ENCODE measurements at regions not wholly inside any gene's neighbourhood (a gene's known extent, or its start where the extent isn't known, plus 50 kb on each side); places are given as distances from the start of the nearest gene placed in this dataset.

GRCh38 chr1:178645157-178645807 is 79.8 kb upstream of the RALGPS2 start:
- H3K4me2 ChIP-seq (ENCODE audit: low read length) = no peak overlapping the region

GRCh38 chr1:178645808-178646200 is 79.2 kb upstream of the RALGPS2 start:
- Histone ChIP-seq H3K4me2 (ENCODE audit: low read length) (no peak overlapping the region), H2AFZ (ENCODE audit: low read depth, low read length) (no peak overlapping the region), H3K27ac (ENCODE audit: low read length) (no peak overlapping the region), H3K27me3 (ENCODE audit: low read depth, low read length) (peaks cover 19% of the 10 kb centered on the region), H3K4me1 (ENCODE audit: low read length) (peaks cover 8% of the 10 kb centered on the region), H3K79me2 (ENCODE audit: low read length) (no peaks in the 10 kb centered on the region), H3K36me3 (replicated peaks; ENCODE audit: low read depth, low read length) (no peaks in the 10 kb centered on the region), H3K4me3 (ENCODE audit: low read length) (no peak overlapping the region), H3K9ac (ENCODE audit: low read length) (no peak overlapping the region), H4K20me1 (ENCODE audit: insufficient read depth, low read length) (no peaks in the 10 kb centered on the region), H3K9me3 (ENCODE audit: insufficient read depth, low read length) (peaks cover 11% of the 10 kb centered on the region; the same call in 1 of the 2 replicates)
- TF ChIP-seq CTCF (IDR thresholded peaks at IDR 0.05; ENCODE audit: low read depth, low read length) = no peak

More at GRCh38 chr1:178645157-178645807, 79.8 kb upstream of the RALGPS2 start:
- H2AFZ ChIP-seq (ENCODE audit: low read depth, low read length) = no peak overlapping the region
- H3K27ac ChIP-seq (ENCODE audit: low read length) = no peak overlapping the region
- H3K27me3 ChIP-seq (ENCODE audit: low read depth, low read length) = peaks cover 15% of the 10 kb centered on the region
- TF ChIP-seq CTCF (IDR thresholded peaks at IDR 0.05; ENCODE audit: low read depth, low read length) (no peak), EZH2phosphoT487 (IDR thresholded peaks at IDR 0.05; ENCODE audit: low read depth) (no peak)
- H4K20me1 ChIP-seq (ENCODE audit: insufficient read depth, low read length) = no peaks in the 10 kb centered on the region
- H3K4me1 ChIP-seq (ENCODE audit: low read length) = peaks cover 8% of the 10 kb centered on the region
- H3K36me3 ChIP-seq (replicated peaks; ENCODE audit: low read depth, low read length) = no peaks in the 10 kb centered on the region
- H3K9ac ChIP-seq (ENCODE audit: low read length) = no peak overlapping the region
- peaks cover 11% of the 10 kb centered on the region; the same call in 1 of the 2 replicates for H3K9me3 ChIP-seq (ENCODE audit: insufficient read depth, low read length)
- no peaks in the 10 kb centered on the region for H3K79me2 ChIP-seq (ENCODE audit: low read length)
- no peak overlapping the region for H3K4me3 ChIP-seq (ENCODE audit: low read length)

GRCh38 chr1:178646821-178647220 is 78.2 kb upstream of the RALGPS2 start:
- Histone ChIP-seq H3K27me3 (ENCODE audit: low read depth, low read length) (peaks cover 27% of the 10 kb centered on the region), H3K27ac (ENCODE audit: low read length) (no peak overlapping the region), H3K9ac (ENCODE audit: low read length) (no peak overlapping the region), H3K4me2 (ENCODE audit: low read length) (no peak overlapping the region), H3K36me3 (replicated peaks; ENCODE audit: low read depth, low read length) (no peaks in the 10 kb centered on the region), H3K79me2 (ENCODE audit: low read length) (no peaks in the 10 kb centered on the region), H3K4me3 (ENCODE audit: low read length) (no peak overlapping the region), H3K4me1 (ENCODE audit: low read length) (peaks cover 8% of the 10 kb centered on the region), H3K9me3 (ENCODE audit: insufficient read depth, low read length) (peaks cover 11% of the 10 kb centered on the region; the same call in 1 of the 2 replicates), H2AFZ (ENCODE audit: low read depth, low read length) (no peak overlapping the region), H4K20me1 (ENCODE audit: insufficient read depth, low read length) (no peaks in the 10 kb centered on the region)
- no peak for TF ChIP-seq EZH2phosphoT487 (IDR thresholded peaks at IDR 0.05; ENCODE audit: low read depth)

- Histone ChIP-seq H3K4me2 (ENCODE audit: low read length) (no peak overlapping the region), H3K9ac (ENCODE audit: low read length) (no peak overlapping the region), H3K9me3 (ENCODE audit: insufficient read depth, low read length) (peaks cover 11% of the 10 kb centered on the region; the same call in 1 of the 2 replicates), H3K27me3 (ENCODE audit: low read depth, low read length) (peaks cover 32% of the 10 kb centered on the region), H3K79me2 (ENCODE audit: low read length) (no peaks in the 10 kb centered on the region), H2AFZ (ENCODE audit: low read depth, low read length) (no peak overlapping the region), H3K27ac (ENCODE audit: low read length) (no peak overlapping the region), H3K36me3 (replicated peaks; ENCODE audit: low read depth, low read length) (no peaks in the 10 kb centered on the region), H3K4me3 (ENCODE audit: low read length) (no peak overlapping the region), H3K4me1 (ENCODE audit: low read length) (peaks cover 8% of the 10 kb centered on the region), H4K20me1 (ENCODE audit: insufficient read depth, low read length) (no peaks in the 10 kb centered on the region)
- TF ChIP-seq EZH2phosphoT487 (IDR thresholded peaks at IDR 0.05; ENCODE audit: low read depth) (no peak), CTCF (IDR thresholded peaks at IDR 0.05; ENCODE audit: low read depth, low read length) (no peak)
Measured at GRCh38 chr1:178648151-178648550, 76.9 kb upstream of the RALGPS2 start.
